ENCODE measurements at regions not wholly inside any gene's neighbourhood (a gene's known extent, or its start where the extent isn't known, plus 50 kb on each side); places are given as distances from the start of the nearest gene placed in this dataset.

DNA sequence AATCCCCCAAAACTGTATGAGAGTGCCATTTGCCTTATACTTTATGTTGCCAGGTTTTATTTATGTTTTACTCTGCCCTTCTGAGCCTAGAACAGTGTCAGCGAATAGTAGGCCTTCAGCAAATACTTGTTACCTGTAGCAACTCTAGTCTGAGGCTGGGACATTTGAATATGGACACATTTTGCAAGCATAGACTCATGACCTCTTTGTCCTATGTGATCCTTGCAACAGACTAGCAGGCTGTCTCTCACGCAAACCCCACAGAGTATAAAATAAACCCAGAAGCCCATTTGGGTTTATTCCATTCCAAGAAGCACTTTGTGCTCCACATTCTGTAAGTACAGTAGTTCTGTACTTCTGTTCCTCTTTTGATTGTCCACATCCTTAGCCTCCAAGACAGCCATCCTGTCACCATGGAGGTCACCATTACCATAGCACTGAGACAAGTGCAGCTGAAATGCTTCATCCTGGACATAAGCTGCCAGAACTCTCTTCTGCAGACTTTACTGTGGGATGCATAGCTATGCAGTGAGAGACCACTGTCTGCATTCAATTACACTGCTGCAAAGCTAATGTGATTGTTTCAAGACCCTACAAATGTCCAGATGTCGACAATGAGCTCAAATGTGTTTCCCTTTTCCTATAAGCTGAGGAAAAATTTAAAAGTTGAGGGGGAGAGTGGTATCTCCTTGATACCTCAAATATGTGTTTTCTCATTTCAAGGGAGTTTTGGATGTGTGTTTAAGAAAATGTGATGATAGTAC, 425.7 kb downstream of the PID1 start:
- H3K79me2 ChIP-seq (ENCODE audit: control insufficient read depth, insufficient read depth, low read length): no peaks in the 10 kb centered on the region
- BruUV-seq (replicated peaks): no TSS peak

More for the DNA sequence above, 425.7 kb downstream of the PID1 start:
- Histone ChIP-seq H3K4me3 (replicated peaks in 1 of 3; ENCODE audit: insufficient read depth in 1 of 3, low read depth in 1 of 3, low read length in 3 of 3) (no peak overlapping the region), H3K9ac (replicated peaks; ENCODE audit: extremely low read depth, insufficient read depth, low read length) (no peak overlapping the region), H4K20me1 (replicated peaks; ENCODE audit: control insufficient read depth, extremely low read depth, insufficient read depth, low read length) (no peaks in the 10 kb centered on the region), H2AFZ (ENCODE audit: low read depth, low read length) (no peak overlapping the region), H3K27me3 (ENCODE audit: control insufficient read depth in 2 of 2, insufficient read depth in 2 of 2, low read length in 2 of 2) (no peaks in the 10 kb centered on the region), H3K9me1 (replicated peaks; ENCODE audit: control insufficient read depth, extremely low read depth, insufficient read depth, low read length) (no peaks in the 10 kb centered on the region), H3K36me3 (ENCODE audit: control insufficient read depth in 2 of 2, extremely low read depth in 1 of 2, insufficient read depth in 2 of 2, low read length in 2 of 2) (no peaks in the 10 kb centered on the region), H3K4me1 (ENCODE audit: control insufficient read depth, extremely low read depth, insufficient read depth, low read length) (no peaks in the 10 kb centered on the region), H3K4me2 (ENCODE audit: insufficient read depth, low read length) (no peak overlapping the region), H3K27ac (ENCODE audit: insufficient read depth, low read depth, low read length) (no peak overlapping the region), H3K9me3 (replicated peaks; ENCODE audit: control insufficient read depth, insufficient read depth, low read length) (peaks cover 7% of the 10 kb centered on the region)
- dilution Hi-C loops (cut with MboI; ENCODE audit: extremely low pct_ligation_motif_present, low sequenced_read_pairs) (no loop called here), intact Hi-C loops (cut with micrococcal nuclease) (no loop called here)
- POLR2A ChIA-PET: no interaction called here
- no peak for FAIRE-seq
- TF ChIP-seq POLR2A (IDR thresholded peaks at IDR 0.05; ENCODE audit: low read depth, low read length) (no peak), JUN (IDR thresholded peaks at IDR 0.05; ENCODE audit: borderline replicate concordance, insufficient read depth, insufficient read length, low read depth) (no peak), GATA2 (IDR thresholded peaks at IDR 0.05; ENCODE audit: insufficient read depth, insufficient read length, low read depth, low read length) (no peak), MAX (IDR thresholded peaks at IDR 0.05; ENCODE audit: insufficient read depth, insufficient read length) (no peak), FOS (IDR thresholded peaks at IDR 0.05; ENCODE audit: borderline replicate concordance, insufficient read depth, low read length) (no peak), MYC (IDR thresholded peaks at IDR 0.05; ENCODE audit: low read depth, low read length) (no peak), POLR2AphosphoS5 (IDR thresholded peaks at IDR 0.05; ENCODE audit: insufficient read depth, low read depth, low read length) (no peak), EZH2 (IDR thresholded peaks at IDR 0.05; ENCODE audit: borderline replicate concordance, low read depth, low read length, severe bottlenecking) (no peak)
- TF ChIP-seq, protein P1, sequence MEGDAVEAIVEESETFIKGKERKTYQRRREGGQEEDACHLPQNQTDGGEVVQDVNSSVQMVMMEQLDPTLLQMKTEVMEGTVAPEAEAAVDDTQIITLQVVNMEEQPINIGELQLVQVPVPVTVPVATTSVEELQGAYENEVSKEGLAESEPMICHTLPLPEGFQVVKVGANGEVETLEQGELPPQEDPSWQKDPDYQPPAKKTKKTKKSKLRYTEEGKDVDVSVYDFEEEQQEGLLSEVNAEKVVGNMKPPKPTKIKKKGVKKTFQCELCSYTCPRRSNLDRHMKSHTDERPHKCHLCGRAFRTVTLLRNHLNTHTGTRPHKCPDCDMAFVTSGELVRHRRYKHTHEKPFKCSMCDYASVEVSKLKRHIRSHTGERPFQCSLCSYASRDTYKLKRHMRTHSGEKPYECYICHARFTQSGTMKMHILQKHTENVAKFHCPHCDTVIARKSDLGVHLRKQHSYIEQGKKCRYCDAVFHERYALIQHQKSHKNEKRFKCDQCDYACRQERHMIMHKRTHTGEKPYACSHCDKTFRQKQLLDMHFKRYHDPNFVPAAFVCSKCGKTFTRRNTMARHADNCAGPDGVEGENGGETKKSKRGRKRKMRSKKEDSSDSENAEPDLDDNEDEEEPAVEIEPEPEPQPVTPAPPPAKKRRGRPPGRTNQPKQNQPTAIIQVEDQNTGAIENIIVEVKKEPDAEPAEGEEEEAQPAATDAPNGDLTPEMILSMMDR (IDR thresholded peaks at IDR 0.05; ENCODE audit: extremely low read depth in 1 of 2, insufficient read depth in 1 of 2, low read depth in 1 of 2, low read length in 2 of 2): no peak
- no peak for DNase-seq (ENCODE audit: low read depth, low spot score)
- CTCF ChIA-PET: no interaction called here

Data from endothelial cell of umbilical vein (primary cell).